Stimulated activated CD4-positive, alpha-beta T cell treated with anti-CD3 and anti-CD28 coated beads, Interleukin-15, amount 100 ng/mL, for 24 hours (primary cell): ENCODE measurements at regions not wholly inside any gene's neighbourhood (a gene's known extent, or its start where the extent isn't known, plus 50 kb on each side); places are given as distances from the start of the nearest gene placed in this dataset.
"Not testable (repeated sequence)": the region's sequence is repeated elsewhere in the genome, so short reads cannot be mapped to it uniquely, and the experiment has no call there.

Experiments
- DNase-seq: peaks from one replicate; pipeline ENCODE4 v3.0.0-alpha.2; 2020

GRCh38 chrX:45628041-45628440, 427.4 kb upstream of the DIPK2B start:
- no peak for DNase-seq

GRCh38 chrX:45623266-45623665, 422.6 kb upstream of the DIPK2B start:
- DNase-seq = no peak

GRCh38 chrX:45622538-45622937, 421.9 kb upstream of the DIPK2B start:
- no peak for DNase-seq

- DNase-seq = no peak
Measured at GRCh38 chrX:45622042-45622423, 421.4 kb upstream of the DIPK2B start.

- DNase-seq = peak; percentile 24
Measured at GRCh38 chrX:45621376-45622041, 420.8 kb upstream of the DIPK2B start.

- no peak for DNase-seq
Measured at GRCh38 chrX:45619290-45619689, 418.6 kb upstream of the DIPK2B start.

- not testable (repeated sequence) for DNase-seq
Measured at GRCh38 chrX:45615591-45615990, 414.9 kb upstream of the DIPK2B start.

GRCh38 chrX:45614853-45615252, 414.2 kb upstream of the DIPK2B start:
- DNase-seq = no peak

- no peak for DNase-seq
Measured at GRCh38 chrX:45602151-45602550, 401.5 kb upstream of the DIPK2B start.

GRCh38 chrX:45601052-45601451, 400.4 kb upstream of the DIPK2B start:
- DNase-seq = no peak

- DNase-seq = no peak
Measured at GRCh38 chrX:45598861-45599260, 398.2 kb upstream of the DIPK2B start.

- no peak for DNase-seq
Measured at GRCh38 chrX:45596188-45596808, 395.6 kb upstream of the DIPK2B start.

GRCh38 chrX:45592101-45592500, 391.4 kb upstream of the DIPK2B start:
- no peak for DNase-seq

GRCh38 chrX:45591650-45592049, 391.0 kb upstream of the DIPK2B start:
- DNase-seq = no peak

GRCh38 chrX:45584717-45585116, 384.0 kb upstream of the DIPK2B start:
- DNase-seq = no peak

GRCh38 chrX:45577361-45577760, 376.7 kb upstream of the DIPK2B start:
- DNase-seq = no peak

- no peak for DNase-seq
Measured at GRCh38 chrX:45571453-45571852, 370.8 kb upstream of the DIPK2B start.

GRCh38 chrX:45566456-45566855, 365.8 kb upstream of the DIPK2B start:
- no peak for DNase-seq

GRCh38 chrX:45557387-45557786, 356.7 kb upstream of the DIPK2B start:
- no peak for DNase-seq

GRCh38 chrX:45554736-45555135, 354.1 kb upstream of the DIPK2B start:
- no peak for DNase-seq

GRCh38 chrX:45553417-45553816, 352.7 kb upstream of the DIPK2B start:
- DNase-seq = no peak

- not testable (repeated sequence) for DNase-seq
Measured at GRCh38 chrX:45546697-45547096, 346.0 kb upstream of the DIPK2B start.

GRCh38 chrX:45540181-45540580, 339.5 kb upstream of the DIPK2B start:
- no peak for DNase-seq

GRCh38 chrX:45537936-45538335, 337.3 kb upstream of the DIPK2B start:
- DNase-seq = no peak

GRCh38 chrX:45527834-45528233, 327.2 kb upstream of the DIPK2B start:
- no peak for DNase-seq
